ENCODE measurements at regions not wholly inside any gene's neighbourhood (a gene's known extent, or its start where the extent isn't known, plus 50 kb on each side); places are given as distances from the start of the nearest gene placed in this dataset.
A peak's percentile ranks its signal among the peaks of the same experiment; 100 is the strongest.

DNA sequence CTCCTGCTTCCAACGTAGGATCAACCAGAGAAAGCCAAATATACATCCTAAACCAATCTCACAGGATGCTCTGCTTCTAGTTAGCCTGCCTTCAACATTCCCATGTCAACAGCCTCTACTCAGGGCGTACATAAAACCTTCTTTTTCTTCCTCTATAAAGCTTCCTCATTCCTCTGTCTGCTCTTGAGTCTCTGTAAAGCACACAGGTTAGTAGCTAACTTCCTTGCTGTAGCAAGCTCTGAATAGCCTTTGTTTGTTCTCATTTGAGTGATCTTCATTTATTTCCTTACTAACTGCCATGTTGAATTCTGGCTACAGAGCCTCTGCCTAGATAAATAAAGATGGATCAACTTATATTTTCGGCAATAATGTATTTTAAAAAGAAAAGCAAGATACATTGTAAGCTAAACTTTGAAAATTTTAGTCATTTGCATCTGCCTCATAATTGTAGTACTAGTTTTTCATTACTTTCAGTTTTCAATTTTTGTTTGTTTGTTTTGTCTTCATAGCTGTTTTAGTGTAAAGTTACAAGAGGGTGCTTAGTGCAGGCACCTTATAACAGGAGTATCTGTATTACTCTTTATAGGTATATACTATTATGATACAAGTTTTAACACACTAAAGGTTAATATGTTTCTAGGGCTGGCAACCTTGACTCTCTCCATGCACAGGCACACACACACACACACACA, 498.2 kb downstream of the PYDC2 start:
- no peak overlapping the region for H3K4me3 ChIP-seq (ENCODE audit: low read depth, low read length)
- in situ Hi-C loops (cut with HindIII; ENCODE audit: low sequenced_read_pairs) = no loop called here
- TF ChIP-seq CTCF (IDR thresholded peaks at IDR 0.05; ENCODE audit: low read depth, low read length, missing control alignments) = no peak
- DNase-seq (ENCODE audit: low read depth) = no peak

DNA sequence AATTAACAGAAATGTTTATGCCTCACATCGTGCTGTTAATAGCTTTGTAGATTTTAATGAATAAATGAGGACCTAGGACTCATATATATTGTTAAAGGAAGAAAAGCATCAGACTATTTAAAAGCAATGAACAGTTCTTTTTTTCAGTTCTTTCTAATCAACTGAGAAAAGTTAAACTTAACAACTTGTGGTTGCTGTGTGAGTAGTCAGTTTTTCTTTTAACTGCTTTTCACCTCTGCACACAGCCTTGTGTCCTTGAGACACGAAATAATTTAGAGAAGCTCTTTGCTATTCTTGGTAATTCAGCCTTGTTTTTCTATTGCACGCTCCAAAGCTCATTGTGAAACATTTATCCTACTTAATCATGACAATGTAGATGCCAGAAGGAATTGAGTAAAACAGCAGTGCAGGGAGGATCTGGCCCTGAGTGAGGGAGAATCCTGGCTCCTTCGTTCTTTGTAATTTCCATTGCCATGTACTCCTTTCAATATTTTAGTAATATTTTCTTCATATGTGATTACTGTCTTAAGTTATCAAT, 499.0 kb downstream of the PYDC2 start:
- in situ Hi-C loops (cut with HindIII; ENCODE audit: low sequenced_read_pairs) = no loop called here
- no peak for TF ChIP-seq CTCF (IDR thresholded peaks at IDR 0.05; ENCODE audit: low read depth, low read length, missing control alignments)
- H3K4me3 ChIP-seq (ENCODE audit: low read depth, low read length) = no peak overlapping the region
- DNase-seq (ENCODE audit: low read depth) = no peak

GRCh38 chr3:191961022-191961421, 500.1 kb downstream of the PYDC2 start:
- no peak overlapping the region for H3K4me3 ChIP-seq (ENCODE audit: low read depth, low read length)
- DNase-seq (ENCODE audit: low read depth) = no peak
- in situ Hi-C loops (cut with HindIII; ENCODE audit: low sequenced_read_pairs) = no loop called here
- TF ChIP-seq CTCF (IDR thresholded peaks at IDR 0.05; ENCODE audit: low read depth, low read length, missing control alignments) = no peak

- no peak overlapping the region for H3K4me3 ChIP-seq (ENCODE audit: low read depth, low read length)
- TF ChIP-seq CTCF (IDR thresholded peaks at IDR 0.05; ENCODE audit: low read depth, low read length, missing control alignments) = no peak
- in situ Hi-C loops (cut with HindIII; ENCODE audit: low sequenced_read_pairs) = no loop called here
- DNase-seq (ENCODE audit: low read depth) = no peak
Observed at GRCh38 chr3:191961529-191961928, 500.6 kb downstream of the PYDC2 start.

DNA sequence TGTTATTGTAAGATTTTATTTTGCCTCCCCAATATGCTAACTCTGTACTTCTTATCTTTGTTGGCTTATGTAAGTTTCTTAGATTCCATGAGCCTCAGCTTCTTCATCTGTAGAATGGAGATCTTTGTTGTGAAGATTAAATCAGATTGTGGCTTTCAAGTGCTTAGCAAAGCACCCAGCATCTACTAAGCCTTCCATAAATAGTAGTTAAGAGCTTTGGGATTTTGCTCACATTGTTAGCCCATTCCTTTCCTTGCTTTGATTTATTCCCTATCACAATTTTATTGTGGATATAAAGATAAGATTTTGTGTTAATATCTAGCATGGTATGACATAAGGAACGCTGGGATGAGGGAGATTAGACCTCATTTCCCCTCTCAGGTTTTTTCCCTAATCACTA, 501.4 kb downstream of the PYDC2 start:
- in situ Hi-C loops (cut with HindIII; ENCODE audit: low sequenced_read_pairs) = no loop called here
- DNase-seq (ENCODE audit: low read depth) = no peak
- no peak for TF ChIP-seq CTCF (IDR thresholded peaks at IDR 0.05; ENCODE audit: low read depth, low read length, missing control alignments)
- H3K4me3 ChIP-seq (ENCODE audit: low read depth, low read length) = no peak overlapping the region

- no peak overlapping the region for H3K4me3 ChIP-seq (ENCODE audit: low read depth, low read length)
- in situ Hi-C loops (cut with HindIII; ENCODE audit: low sequenced_read_pairs) = no loop called here
- peak; percentile 84 for DNase-seq (ENCODE audit: low read depth)
- no peak for TF ChIP-seq CTCF (IDR thresholded peaks at IDR 0.05; ENCODE audit: low read depth, low read length, missing control alignments)
Observed at GRCh38 chr3:191963182-191963581, 502.2 kb downstream of the PYDC2 start.
